H9 (cell line): ENCODE measurements at regions not wholly inside any gene's neighbourhood (a gene's known extent, or its start where the extent isn't known, plus 50 kb on each side); places are given as distances from the start of the nearest gene placed in this dataset.

Source experiments
- DNase-seq: peaks from one replicate; pipeline ENCODE4 v3.0.0-alpha.2; 2017
- H2AFZ ChIP-seq: one replicate; pipeline ENCODE4 v1.6.1; 2013; ENCODE audit warnings: mild to moderate bottlenecking, low read length, control low read depth, moderate library complexity
- H2AK5ac ChIP-seq: 2 replicates; pipeline ENCODE4 v1.6.1; 2013; ENCODE audit warnings: low read length, control low read depth, mixed read lengths; ENCODE audit not compliant: insufficient read length
- H2BK120ac ChIP-seq: one replicate; pipeline ENCODE4 v1.6.1; 2013; ENCODE audit warnings: low read depth, mild to moderate bottlenecking, low read length, control low read depth, inconsistent platforms; ENCODE audit not compliant: poor library complexity, severe bottlenecking
- H2BK12ac ChIP-seq: 2 replicates; pipeline ENCODE4 v1.6.1; 2013; ENCODE audit warnings: low read length, control low read depth, mixed read lengths, low read depth; ENCODE audit not compliant: insufficient read length
- H2BK15ac ChIP-seq: 2 replicates; pipeline ENCODE4 v1.6.1; 2013; ENCODE audit warnings: low read depth, low read length, control low read depth
- H2BK20ac ChIP-seq: one replicate; pipeline ENCODE4 v1.6.1; 2013; ENCODE audit warnings: low read depth, mild to moderate bottlenecking, low read length, control low read depth, inconsistent platforms; ENCODE audit not compliant: poor library complexity, severe bottlenecking
- H2BK5ac ChIP-seq: 2 replicates; pipeline ENCODE4 v1.6.1; 2013; ENCODE audit warnings: low read length, control low read depth, mixed read lengths; ENCODE audit not compliant: insufficient read length
- H3K14ac ChIP-seq: 2 replicates; pipeline ENCODE4 v1.6.1; 2013; ENCODE audit warnings: low read length, control low read depth; ENCODE audit not compliant: insufficient read depth
- H3K18ac ChIP-seq: 2 replicates; pipeline ENCODE4 v1.6.1; 2013; ENCODE audit warnings: low read depth, mild to moderate bottlenecking, mixed read lengths, low read length, control low read depth; ENCODE audit not compliant: insufficient read length
- H3K23ac ChIP-seq: 2 replicates; pipeline ENCODE4 v1.6.1; 2013; ENCODE audit warnings: low read length, control low read depth, mixed read lengths, low read depth; ENCODE audit not compliant: insufficient read length
- H3K23me2 ChIP-seq: 2 replicates; pipeline ENCODE4 v1.6.1; 2013; ENCODE audit warnings: low read depth, mild to moderate bottlenecking, mixed read lengths, low read length, control low read depth; ENCODE audit not compliant: insufficient read length, poor library complexity, severe bottlenecking
- H3K27ac ChIP-seq: 2 replicates; pipeline ENCODE4 v1.5.1; 2013; ENCODE audit warnings: low read length, control low read depth, mixed read lengths, low read depth; ENCODE audit not compliant: insufficient read length
- H3K27me3 ChIP-seq: 2 replicates; pipeline ENCODE4 v1.6.1; 2013; ENCODE audit warnings: low read length, control low read depth, inconsistent platforms; ENCODE audit not compliant: insufficient read depth
- H3K4ac ChIP-seq: 2 replicates; pipeline ENCODE4 v1.6.1; 2013; ENCODE audit warnings: low read depth, mild to moderate bottlenecking, control low read depth, inconsistent platforms, low read length, moderate library complexity
- H3K4me1 ChIP-seq: 2 replicates; pipeline ENCODE4 v1.6.1; 2013; ENCODE audit warnings: low read length, control low read depth, inconsistent platforms; ENCODE audit not compliant: insufficient read depth
- H3K4me2 ChIP-seq: 2 replicates; pipeline ENCODE4 v1.6.1; 2013; ENCODE audit warnings: low read length, control low read depth, mixed read lengths; ENCODE audit not compliant: insufficient read length, insufficient read depth
- H3K56ac ChIP-seq: 2 replicates; pipeline ENCODE4 v1.6.1; 2013; ENCODE audit warnings: low read depth, mild to moderate bottlenecking, mixed read lengths, low read length, control low read depth; ENCODE audit not compliant: insufficient read length
- H3K79me1 ChIP-seq: 2 replicates; pipeline ENCODE4 v1.6.1; 2013; ENCODE audit warnings: low read depth, mild to moderate bottlenecking, moderate library complexity, low read length, control low read depth, inconsistent platforms; ENCODE audit not compliant: insufficient read depth, poor library complexity, severe bottlenecking
- H3K79me2 ChIP-seq: 2 replicates; pipeline ENCODE4 v1.6.1; 2013; ENCODE audit warnings: low read length, control low read depth, inconsistent platforms; ENCODE audit not compliant: insufficient read depth
- H3K9ac ChIP-seq: 2 replicates; pipeline ENCODE4 v1.6.1; 2013; ENCODE audit warnings: low read length, control low read depth, mixed read lengths; ENCODE audit not compliant: insufficient read length; ENCODE audit errors: extremely low read depth
- H3K9me3 ChIP-seq: one replicate; pipeline ENCODE4 v1.6.1; 2013; ENCODE audit warnings: low read depth, low read length, inconsistent platforms; ENCODE audit not compliant: control insufficient read depth
- H3T11ph ChIP-seq: one replicate; pipeline ENCODE4 v1.6.1; 2013; ENCODE audit warnings: mild to moderate bottlenecking, low read length, control low read depth, inconsistent platforms
- H4K20me1 ChIP-seq: one replicate; pipeline ENCODE4 v1.6.1; 2013; ENCODE audit not compliant: control insufficient read depth, insufficient read length, insufficient read depth
- H4K5ac ChIP-seq: 2 replicates; pipeline ENCODE4 v1.6.1; 2013; ENCODE audit warnings: low read depth, mild to moderate bottlenecking, mixed read lengths, low read length, control low read depth; ENCODE audit not compliant: insufficient read length
- H4K8ac ChIP-seq: replicated peaks from 2 replicates; pipeline ENCODE4 v1.6.1; 2013; ENCODE audit warnings: low read length, control low read depth, mixed read lengths, low read depth; ENCODE audit not compliant: insufficient read length
- H4K91ac ChIP-seq: 2 replicates; pipeline ENCODE4 v1.6.1; 2013; ENCODE audit warnings: low read depth, mild to moderate bottlenecking, moderate library complexity, mixed read lengths, low read length, control low read depth; ENCODE audit not compliant: insufficient read length
- H3K27ac Mint-ChIP-seq, 3 experiments: 2 replicates in 2 of 3; 3 replicates in 1 of 3; pipeline ENCODE4 v1.8.0; 2020 to 2021; ENCODE audit warnings: mixed read lengths in 3 of 3, mild to moderate bottlenecking in 1 of 3, moderate library complexity in 1 of 3
- H3K27me3 Mint-ChIP-seq: 2 replicates; pipeline ENCODE4 v1.8.0; 2021; ENCODE audit warnings: low read depth, mild to moderate bottlenecking, moderate library complexity, mixed read lengths
- H3K36me3 Mint-ChIP-seq, 3 experiments: 2 replicates in 2 of 3; 3 replicates in 1 of 3; pipeline ENCODE4 v1.8.0; 2020 to 2021; ENCODE audit warnings: low read depth in 3 of 3, mixed read lengths in 3 of 3; ENCODE audit not compliant: insufficient read depth in 1 of 3
- H3K4me1 Mint-ChIP-seq, 2 experiments: 2 replicates each; pipeline ENCODE4 v1.8.0; 2020; ENCODE audit warnings: mixed read lengths in 2 of 2
- H3K4me3 Mint-ChIP-seq, 2 experiments: 2 replicates in 1 of 2; 3 replicates in 1 of 2; pipeline ENCODE4 v1.8.0; 2020 to 2021; ENCODE audit warnings: mild to moderate bottlenecking in 2 of 2, mixed read lengths in 2 of 2, moderate library complexity in 1 of 2
- H3K9me3 Mint-ChIP-seq, 2 experiments: 2 replicates in 1 of 2; 3 replicates in 1 of 2; pipeline ENCODE4 v1.8.0; 2020; ENCODE audit warnings: mild to moderate bottlenecking in 2 of 2, mixed read lengths in 2 of 2, moderate library complexity in 1 of 2
- CTCF ChIP-seq: fragments of 200-600 bp; sonication (generic); conservative IDR thresholded peaks from 3 replicates; pipeline ENCODE4 v1.8.0; 2021; ENCODE audit warnings: antibody characterized with exemption, mild to moderate bottlenecking
- WGBS: extraction: QIAGEN DNeasy Blood & Tissue Kit; methylation state at CpG from one replicate; pipeline ENCODE4 v1.1.7; 2013; ENCODE audit warnings: missing lambda C conversion rate, low lambda C conversion rate, mixed read lengths; ENCODE audit not compliant: insufficient read length; ENCODE audit errors: extremely low coverage; 5-methylcytosine and 5-hydroxymethylcytosine counted together

GRCh38 chr9:100884518-100884917 is 144.0 kb upstream of the PLPPR1 start:
- no peaks in the 10 kb centered on the region for H3K9me3 ChIP-seq
- H2BK20ac ChIP-seq: no peak overlapping the region
- H3K4me2 ChIP-seq: no peak overlapping the region
- H3K4me3 Mint-ChIP-seq: no peak overlapping the region
- H3K4me1 Mint-ChIP-seq: peaks cover 0 to 2% of the 10 kb centered on the region in 2 experiments; a peak in 2 of 4 replicates
- H3K56ac ChIP-seq: no peak overlapping the region
- no peak overlapping the region for H4K8ac ChIP-seq
- no peaks in the 10 kb centered on the region for H4K20me1 ChIP-seq
- no peak overlapping the region for H2BK12ac ChIP-seq
- H2AK5ac ChIP-seq: no peak overlapping the region
- no peak for DNase-seq
- H3K36me3 Mint-ChIP-seq: no peaks in the 10 kb centered on the region
- H3K79me2 ChIP-seq: no peaks in the 10 kb centered on the region
- no peak overlapping the region for H2BK120ac ChIP-seq
- H4K91ac ChIP-seq: no peak overlapping the region
- no peak overlapping the region for H3K14ac ChIP-seq
- no peak overlapping the region for H4K5ac ChIP-seq
- no peaks in the 10 kb centered on the region for H3K23me2 ChIP-seq
- no peaks in the 10 kb centered on the region for H3K27me3 ChIP-seq
- H3K9ac ChIP-seq: no peak overlapping the region
- no peak overlapping the region for H3K23ac ChIP-seq
- no peak overlapping the region for H2AFZ ChIP-seq
- no peak overlapping the region for H3K18ac ChIP-seq
- H2BK5ac ChIP-seq: no peak overlapping the region
- H3K27ac ChIP-seq: no peak overlapping the region
- no peak overlapping the region for H3K27ac Mint-ChIP-seq
- no peak overlapping the region for H3K4ac ChIP-seq
- no peak overlapping the region for H2BK15ac ChIP-seq
- H3K9me3 Mint-ChIP-seq: no peaks in the 10 kb centered on the region; a peak in 1 of 5 replicates
- H3K27me3 Mint-ChIP-seq: no peaks in the 10 kb centered on the region
- no peaks in the 10 kb centered on the region for H3K79me1 ChIP-seq
- WGBS: no CpG with 5 or more reads among the region's 4 CpGs
- no peak for TF ChIP-seq CTCF
- H3K4me1 ChIP-seq: no peaks in the 10 kb centered on the region
- no peak overlapping the region for H3T11ph ChIP-seq
